ENCODE measurements at regions not wholly inside any gene's neighbourhood (a gene's known extent, or its start where the extent isn't known, plus 50 kb on each side); places are given as distances from the start of the nearest gene placed in this dataset.

DNA sequence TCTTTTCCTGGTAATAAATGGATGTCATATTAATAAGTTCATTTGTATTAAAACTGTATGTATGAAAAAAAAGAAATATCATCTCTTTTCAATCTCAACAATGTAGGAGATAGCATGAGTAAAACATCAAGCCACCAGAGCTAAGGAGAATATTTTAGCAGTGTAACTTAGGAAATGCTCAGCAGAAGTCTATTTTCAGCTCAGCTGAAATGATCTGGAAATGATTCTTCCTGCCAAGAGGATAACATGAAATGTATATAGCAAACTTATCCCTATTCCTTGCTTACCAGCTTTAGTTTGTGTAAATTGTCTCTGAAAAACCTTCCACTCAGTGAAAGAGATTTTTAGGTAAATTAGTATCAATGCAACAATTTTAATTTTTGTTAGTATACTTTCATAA is 1194.4 kb downstream of the SLITRK1 start:
- TF ChIP-seq, protein P1, sequence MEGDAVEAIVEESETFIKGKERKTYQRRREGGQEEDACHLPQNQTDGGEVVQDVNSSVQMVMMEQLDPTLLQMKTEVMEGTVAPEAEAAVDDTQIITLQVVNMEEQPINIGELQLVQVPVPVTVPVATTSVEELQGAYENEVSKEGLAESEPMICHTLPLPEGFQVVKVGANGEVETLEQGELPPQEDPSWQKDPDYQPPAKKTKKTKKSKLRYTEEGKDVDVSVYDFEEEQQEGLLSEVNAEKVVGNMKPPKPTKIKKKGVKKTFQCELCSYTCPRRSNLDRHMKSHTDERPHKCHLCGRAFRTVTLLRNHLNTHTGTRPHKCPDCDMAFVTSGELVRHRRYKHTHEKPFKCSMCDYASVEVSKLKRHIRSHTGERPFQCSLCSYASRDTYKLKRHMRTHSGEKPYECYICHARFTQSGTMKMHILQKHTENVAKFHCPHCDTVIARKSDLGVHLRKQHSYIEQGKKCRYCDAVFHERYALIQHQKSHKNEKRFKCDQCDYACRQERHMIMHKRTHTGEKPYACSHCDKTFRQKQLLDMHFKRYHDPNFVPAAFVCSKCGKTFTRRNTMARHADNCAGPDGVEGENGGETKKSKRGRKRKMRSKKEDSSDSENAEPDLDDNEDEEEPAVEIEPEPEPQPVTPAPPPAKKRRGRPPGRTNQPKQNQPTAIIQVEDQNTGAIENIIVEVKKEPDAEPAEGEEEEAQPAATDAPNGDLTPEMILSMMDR (conservative IDR thresholded peaks at IDR 0.05; ENCODE audit: low read depth in 2 of 2) = no peak
- no peak for TF ChIP-seq POLR2AphosphoS5 (IDR thresholded peaks at IDR 0.05; ENCODE audit: low read depth)
